ENCODE measurements at regions not wholly inside any gene's neighbourhood (a gene's known extent, or its start where the extent isn't known, plus 50 kb on each side); places are given as distances from the start of the nearest gene placed in this dataset.

- no peak for TF ChIP-seq PPARA (CRISPR knock-in tag; IDR thresholded peaks at IDR 0.05; ENCODE audit: borderline replicate concordance)
- no peak for TF ChIP-seq PATZ1 (CRISPR knock-in tag; IDR thresholded peaks at IDR 0.05; ENCODE audit: borderline replicate concordance)
- no peak for TF ChIP-seq ZFP3 (CRISPR knock-in tag; IDR thresholded peaks at IDR 0.05)
- no peak for TF ChIP-seq BACH2 (CRISPR knock-in tag; IDR thresholded peaks at IDR 0.05; ENCODE audit: borderline replicate concordance)
- no peak for TF ChIP-seq RARB (CRISPR knock-in tag; IDR thresholded peaks at IDR 0.05)
- no peak for TF ChIP-seq TCF4 (CRISPR knock-in tag; IDR thresholded peaks at IDR 0.05; ENCODE audit: borderline replicate concordance)
- TF ChIP-seq POU6F1 (CRISPR knock-in tag; IDR thresholded peaks at IDR 0.05; ENCODE audit: borderline replicate concordance, low read depth): no peak
- no peak for TF ChIP-seq ZFP30 (CRISPR knock-in tag; IDR thresholded peaks at IDR 0.05)
- TF ChIP-seq ZNF70 (CRISPR knock-in tag; IDR thresholded peaks at IDR 0.05): no peak
- TF ChIP-seq ARNTL (CRISPR knock-in tag; IDR thresholded peaks at IDR 0.05; ENCODE audit: borderline replicate concordance, low read depth): no peak
- no peak for TF ChIP-seq ZNF565 (CRISPR knock-in tag; conservative IDR thresholded peaks at IDR 0.05; ENCODE audit: low read depth)
These were observed 92.5 kb upstream of the INHBA start for GRCh38 chr7:41795276-41795833.

All from SK-N-SH treated with all-trans-retinoic acid at 6 μM for 48 hours (cell line).